ENCODE measurements at regions not wholly inside any gene's neighbourhood (a gene's known extent, or its start where the extent isn't known, plus 50 kb on each side); places are given as distances from the start of the nearest gene placed in this dataset.

- no peak for TF ChIP-seq POLR2A (IDR thresholded peaks at IDR 0.05; ENCODE audit: low read depth)
- TF ChIP-seq CTCF (IDR thresholded peaks at IDR 0.05), result no peak
- TF ChIP-seq POLR2AphosphoS5 (IDR thresholded peaks at IDR 0.05), result no peak
These were observed 303.9 kb downstream of the CBLN4 start for GRCh38 chr20:55701467-55701866.

Data from esophagus muscularis mucosa (tissue), 3 donors.